ENCODE measurements at regions not wholly inside any gene's neighbourhood (a gene's known extent, or its start where the extent isn't known, plus 50 kb on each side); places are given as distances from the start of the nearest gene placed in this dataset.

GRCh38 chr11:19633276-19633675, 79.4 kb upstream of the NAV2 start:
- FAIRE-seq (no peak), DNase-seq (ENCODE audit: low read depth, low spot score) (no peak)
- Histone ChIP-seq H3K4me2 (ENCODE audit: insufficient read depth, low read length) (no peak overlapping the region), H3K9me1 (replicated peaks; ENCODE audit: control insufficient read depth, extremely low read depth, insufficient read depth, low read length) (no peaks in the 10 kb centered on the region), H3K9ac (replicated peaks; ENCODE audit: extremely low read depth, insufficient read depth, low read length) (no peak overlapping the region), H2AFZ (ENCODE audit: low read depth, low read length) (no peak overlapping the region), H3K4me1 (ENCODE audit: control insufficient read depth, extremely low read depth, insufficient read depth, low read length) (peaks cover 5% of the 10 kb centered on the region), H3K79me2 (ENCODE audit: control insufficient read depth, insufficient read depth, low read length) (no peaks in the 10 kb centered on the region), H3K9me3 (replicated peaks; ENCODE audit: control insufficient read depth, insufficient read depth, low read length) (no peaks in the 10 kb centered on the region), H4K20me1 (replicated peaks; ENCODE audit: control insufficient read depth, extremely low read depth, insufficient read depth, low read length) (no peaks in the 10 kb centered on the region), H3K4me3 (replicated peaks in 1 of 3; ENCODE audit: insufficient read depth in 1 of 3, low read depth in 1 of 3, low read length in 3 of 3) (no peak overlapping the region), H3K27me3 (ENCODE audit: control insufficient read depth in 2 of 2, insufficient read depth in 2 of 2, low read length in 2 of 2) (no peaks in the 10 kb centered on the region), H3K27ac (ENCODE audit: insufficient read depth, low read depth, low read length) (no peak overlapping the region), H3K36me3 (ENCODE audit: control insufficient read depth in 2 of 2, extremely low read depth in 1 of 2, insufficient read depth in 2 of 2, low read length in 2 of 2) (no peaks in the 10 kb centered on the region)
- dilution Hi-C loops (cut with MboI; ENCODE audit: extremely low pct_ligation_motif_present, low sequenced_read_pairs), result no loop called here
- intact Hi-C loops (cut with micrococcal nuclease), result no loop called here
- TF ChIP-seq POLR2A (IDR thresholded peaks at IDR 0.05; ENCODE audit: low read depth, low read length) (no peak), JUN (IDR thresholded peaks at IDR 0.05; ENCODE audit: borderline replicate concordance, insufficient read depth, insufficient read length, low read depth) (no peak), EZH2 (IDR thresholded peaks at IDR 0.05; ENCODE audit: borderline replicate concordance, low read depth, low read length, severe bottlenecking) (no peak), MAX (IDR thresholded peaks at IDR 0.05; ENCODE audit: insufficient read depth, insufficient read length) (no peak), CTCF (IDR thresholded peaks at IDR 0.05; ENCODE audit: extremely low read depth in 1 of 2, insufficient read depth in 1 of 2, low read depth in 1 of 2, low read length in 2 of 2) (no peak), MYC (IDR thresholded peaks at IDR 0.05; ENCODE audit: low read depth, low read length) (no peak), FOS (IDR thresholded peaks at IDR 0.05; ENCODE audit: borderline replicate concordance, insufficient read depth, low read length) (no peak), POLR2AphosphoS5 (IDR thresholded peaks at IDR 0.05; ENCODE audit: insufficient read depth, low read depth, low read length) (no peak), GATA2 (IDR thresholded peaks at IDR 0.05; ENCODE audit: insufficient read depth, insufficient read length, low read depth, low read length) (no peak)
- ChIA-PET CTCF (interaction anchor here (0.9 to 1.4 kb wide), 3 partner anchors 13 to 109 kb away, joined by 3 to 7 read pairs (median 5); no protein-coding TSS in a partner anchor), POLR2A (no interaction called here)
- no TSS peak for BruUV-seq (replicated peaks)

All from endothelial cell of umbilical vein (primary cell).